Rectal smooth muscle tissue (tissue), 1 donor: ENCODE measurements at regions not wholly inside any gene's neighbourhood (a gene's known extent, or its start where the extent isn't known, plus 50 kb on each side); places are given as distances from the start of the nearest gene placed in this dataset.

Experiments used
- H3K27ac ChIP-seq: one replicate; pipeline ENCODE4 v1.7.0; 2013; ENCODE audit warnings: low read depth, low read length, inconsistent platforms
- H3K27me3 ChIP-seq: one replicate; pipeline ENCODE4 v1.7.0; 2013; ENCODE audit warnings: low read length; ENCODE audit not compliant: control insufficient read depth, insufficient read depth
- H3K36me3 ChIP-seq: one replicate; pipeline ENCODE4 v1.7.0; 2013; ENCODE audit warnings: low read length; ENCODE audit not compliant: control insufficient read depth, insufficient read depth
- H3K4me1 ChIP-seq: one replicate; pipeline ENCODE4 v1.7.0; 2013; ENCODE audit warnings: low read length; ENCODE audit not compliant: control insufficient read depth, insufficient read depth
- H3K4me3 ChIP-seq: one replicate; pipeline ENCODE4 v1.7.0; 2013; ENCODE audit warnings: low read length
- H3K9ac ChIP-seq: one replicate; pipeline ENCODE4 v1.7.0; 2013; ENCODE audit warnings: low read length

- H3K4me1 ChIP-seq: no peaks in the 10 kb centered on the region
- no peak overlapping the region for H3K9ac ChIP-seq
- no peaks in the 10 kb centered on the region for H3K36me3 ChIP-seq
- no peaks in the 10 kb centered on the region for H3K27me3 ChIP-seq
- no peak overlapping the region for H3K27ac ChIP-seq
- H3K4me3 ChIP-seq: no peak overlapping the region
Observed at GRCh38 chr13:58978331-58978730, 1185.4 kb downstream of the DIAPH3 start.

GRCh38 chr13:58979851-58980250 is 1183.9 kb downstream of the DIAPH3 start:
- Histone ChIP-seq H3K4me3 (no peak overlapping the region), H3K36me3 (no peaks in the 10 kb centered on the region), H3K4me1 (no peaks in the 10 kb centered on the region), H3K27me3 (no peaks in the 10 kb centered on the region), H3K9ac (no peak overlapping the region), H3K27ac (no peak overlapping the region)

GRCh38 chr13:58985845-58986244 is 1177.9 kb downstream of the DIAPH3 start:
- no peaks in the 10 kb centered on the region for H3K4me1 ChIP-seq
- H3K9ac ChIP-seq: no peak overlapping the region
- H3K36me3 ChIP-seq: no peaks in the 10 kb centered on the region
- H3K4me3 ChIP-seq: no peak overlapping the region
- no peaks in the 10 kb centered on the region for H3K27me3 ChIP-seq
- no peak overlapping the region for H3K27ac ChIP-seq

- no peak overlapping the region for H3K9ac ChIP-seq
- no peak overlapping the region for H3K27ac ChIP-seq
- no peaks in the 10 kb centered on the region for H3K36me3 ChIP-seq
- no peaks in the 10 kb centered on the region for H3K4me1 ChIP-seq
- H3K27me3 ChIP-seq: no peaks in the 10 kb centered on the region
- H3K4me3 ChIP-seq: no peak overlapping the region
Observed at GRCh38 chr13:58989556-58989955, 1174.2 kb downstream of the DIAPH3 start.

- no peaks in the 10 kb centered on the region for H3K27me3 ChIP-seq
- no peak overlapping the region for H3K4me3 ChIP-seq
- H3K27ac ChIP-seq: no peak overlapping the region
- H3K36me3 ChIP-seq: no peaks in the 10 kb centered on the region
- H3K4me1 ChIP-seq: no peaks in the 10 kb centered on the region
- H3K9ac ChIP-seq: no peak overlapping the region
Observed at GRCh38 chr13:58991826-58992477, 1171.8 kb downstream of the DIAPH3 start.

GRCh38 chr13:58992478-58993042 is 1171.2 kb downstream of the DIAPH3 start:
- Histone ChIP-seq H3K27ac (no peak overlapping the region), H3K9ac (no peak overlapping the region), H3K4me3 (no peak overlapping the region), H3K36me3 (no peaks in the 10 kb centered on the region), H3K4me1 (no peaks in the 10 kb centered on the region), H3K27me3 (no peaks in the 10 kb centered on the region)

- H3K27me3 ChIP-seq: no peaks in the 10 kb centered on the region
- no peaks in the 10 kb centered on the region for H3K4me1 ChIP-seq
- H3K27ac ChIP-seq: no peak overlapping the region
- no peaks in the 10 kb centered on the region for H3K36me3 ChIP-seq
- H3K4me3 ChIP-seq: no peak overlapping the region
- H3K9ac ChIP-seq: no peak overlapping the region
Observed at GRCh38 chr13:58994077-58994476, 1169.7 kb downstream of the DIAPH3 start.

GRCh38 chr13:58994777-58995176 is 1169.0 kb downstream of the DIAPH3 start:
- Histone ChIP-seq H3K9ac (no peak overlapping the region), H3K4me3 (no peak overlapping the region), H3K27ac (no peak overlapping the region), H3K36me3 (no peaks in the 10 kb centered on the region), H3K27me3 (no peaks in the 10 kb centered on the region), H3K4me1 (no peaks in the 10 kb centered on the region)

GRCh38 chr13:58998716-58999115 is 1165.0 kb downstream of the DIAPH3 start:
- Histone ChIP-seq H3K27me3 (no peaks in the 10 kb centered on the region), H3K36me3 (no peaks in the 10 kb centered on the region), H3K4me1 (no peaks in the 10 kb centered on the region), H3K27ac (no peak overlapping the region), H3K9ac (no peak overlapping the region), H3K4me3 (no peak overlapping the region)

GRCh38 chr13:58999851-59000250 is 1163.9 kb downstream of the DIAPH3 start:
- Histone ChIP-seq H3K4me3 (no peak overlapping the region), H3K4me1 (no peaks in the 10 kb centered on the region), H3K27me3 (no peaks in the 10 kb centered on the region), H3K27ac (no peak overlapping the region), H3K36me3 (no peaks in the 10 kb centered on the region), H3K9ac (no peak overlapping the region)

- no peaks in the 10 kb centered on the region for H3K36me3 ChIP-seq
- H3K27ac ChIP-seq: no peak overlapping the region
- no peak overlapping the region for H3K9ac ChIP-seq
- no peaks in the 10 kb centered on the region for H3K27me3 ChIP-seq
- no peak overlapping the region for H3K4me3 ChIP-seq
- H3K4me1 ChIP-seq: no peaks in the 10 kb centered on the region
Observed at GRCh38 chr13:59000770-59001169, 1163.0 kb downstream of the DIAPH3 start.

GRCh38 chr13:59012731-59013130 is 1151.0 kb downstream of the DIAPH3 start:
- H3K4me3 ChIP-seq: no peak overlapping the region
- no peak overlapping the region for H3K27ac ChIP-seq
- H3K9ac ChIP-seq: no peak overlapping the region
- no peaks in the 10 kb centered on the region for H3K4me1 ChIP-seq
- H3K36me3 ChIP-seq: no peaks in the 10 kb centered on the region
- no peaks in the 10 kb centered on the region for H3K27me3 ChIP-seq

GRCh38 chr13:59016250-59016649 is 1147.5 kb downstream of the DIAPH3 start:
- no peak overlapping the region for H3K27ac ChIP-seq
- no peaks in the 10 kb centered on the region for H3K27me3 ChIP-seq
- no peak overlapping the region for H3K9ac ChIP-seq
- no peaks in the 10 kb centered on the region for H3K36me3 ChIP-seq
- H3K4me3 ChIP-seq: no peak overlapping the region
- H3K4me1 ChIP-seq: no peaks in the 10 kb centered on the region
